Progenitor cell of endocrine pancreas (in vitro differentiated cells): ENCODE measurements at regions not wholly inside any gene's neighbourhood (a gene's known extent, or its start where the extent isn't known, plus 50 kb on each side); places are given as distances from the start of the nearest gene placed in this dataset.

Experiments
- DNase-seq: peaks from one replicate; pipeline ENCODE4 v3.0.0; 2021; ENCODE audit warnings: low spot score; ENCODE audit not compliant: unreplicated experiment
- H3K27ac Mint-ChIP-seq: 2 replicates; pipeline ENCODE4 v1.8.0; 2021; ENCODE audit warnings: mild to moderate bottlenecking, moderate library complexity, mixed read lengths
- H3K27me3 Mint-ChIP-seq: 2 replicates; pipeline ENCODE4 v1.8.0; 2021; ENCODE audit warnings: mixed read lengths
- H3K36me3 Mint-ChIP-seq: 2 replicates; pipeline ENCODE4 v1.8.0; 2022; ENCODE audit warnings: mixed read lengths; ENCODE audit not compliant: insufficient read depth
- H3K4me1 Mint-ChIP-seq: 2 replicates; pipeline ENCODE4 v1.8.0; 2021; ENCODE audit warnings: low read depth, mixed read lengths
- H3K4me3 Mint-ChIP-seq: 2 replicates; pipeline ENCODE4 v1.8.0; 2021; ENCODE audit warnings: low read depth, mild to moderate bottlenecking, moderate library complexity, mixed read lengths
- H3K9me3 Mint-ChIP-seq: 2 replicates; pipeline ENCODE4 v1.8.0; 2021; ENCODE audit warnings: low read depth, mixed read lengths
- TF ChIP-seq, protein P1 (sequence below): fragments of 200-600 bp; sonication (generic); IDR thresholded peaks from one replicate; pipeline ENCODE4 v1.5.0; 2021; ENCODE audit warnings: antibody characterized with exemption, mild to moderate bottlenecking; ENCODE audit not compliant: unreplicated experiment

DNA sequence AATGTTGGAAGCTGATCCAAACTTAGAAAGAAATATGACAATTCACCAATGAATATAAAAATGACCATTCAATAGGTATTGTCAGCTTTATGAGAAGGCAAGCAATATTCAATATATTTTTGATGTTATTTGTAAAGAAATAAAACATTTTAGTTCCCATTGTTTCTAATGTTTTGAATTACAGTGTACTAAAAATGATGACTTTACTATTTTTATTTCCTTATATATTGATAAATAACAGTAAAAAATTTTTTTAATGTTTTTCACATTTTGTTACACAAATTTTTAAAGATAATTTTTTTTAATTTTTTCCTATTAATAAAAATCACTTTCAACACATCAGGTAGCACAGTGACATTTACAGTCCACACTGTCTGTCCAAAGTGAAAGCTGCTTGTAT, 565.5 kb upstream of the FAM241A start:
- Mint-ChIP-seq H3K36me3 (peaks cover 1% of the 10 kb centered on the region), H3K4me1 (no peaks in the 10 kb centered on the region)
- TF ChIP-seq, protein P1, sequence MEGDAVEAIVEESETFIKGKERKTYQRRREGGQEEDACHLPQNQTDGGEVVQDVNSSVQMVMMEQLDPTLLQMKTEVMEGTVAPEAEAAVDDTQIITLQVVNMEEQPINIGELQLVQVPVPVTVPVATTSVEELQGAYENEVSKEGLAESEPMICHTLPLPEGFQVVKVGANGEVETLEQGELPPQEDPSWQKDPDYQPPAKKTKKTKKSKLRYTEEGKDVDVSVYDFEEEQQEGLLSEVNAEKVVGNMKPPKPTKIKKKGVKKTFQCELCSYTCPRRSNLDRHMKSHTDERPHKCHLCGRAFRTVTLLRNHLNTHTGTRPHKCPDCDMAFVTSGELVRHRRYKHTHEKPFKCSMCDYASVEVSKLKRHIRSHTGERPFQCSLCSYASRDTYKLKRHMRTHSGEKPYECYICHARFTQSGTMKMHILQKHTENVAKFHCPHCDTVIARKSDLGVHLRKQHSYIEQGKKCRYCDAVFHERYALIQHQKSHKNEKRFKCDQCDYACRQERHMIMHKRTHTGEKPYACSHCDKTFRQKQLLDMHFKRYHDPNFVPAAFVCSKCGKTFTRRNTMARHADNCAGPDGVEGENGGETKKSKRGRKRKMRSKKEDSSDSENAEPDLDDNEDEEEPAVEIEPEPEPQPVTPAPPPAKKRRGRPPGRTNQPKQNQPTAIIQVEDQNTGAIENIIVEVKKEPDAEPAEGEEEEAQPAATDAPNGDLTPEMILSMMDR, result no peak

DNA sequence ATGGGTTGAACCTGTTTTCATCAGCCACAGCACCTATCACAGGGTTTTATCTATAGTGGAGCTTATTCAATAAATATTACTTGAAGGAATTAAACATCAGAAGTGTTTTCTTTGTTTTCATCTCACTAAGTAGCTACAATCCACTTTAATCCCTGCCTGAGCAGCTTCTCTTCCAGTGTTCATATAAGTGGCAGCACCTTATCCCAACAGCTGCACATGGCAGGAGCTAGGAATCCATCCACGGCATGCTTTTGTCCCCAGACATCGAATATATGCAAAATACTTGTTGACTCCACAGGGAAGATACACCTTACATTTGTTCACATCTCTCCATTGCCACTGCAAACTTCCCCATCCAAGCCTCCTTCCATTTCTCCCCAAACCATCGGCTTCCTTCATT, 549.8 kb upstream of the FAM241A start:
- no peaks in the 10 kb centered on the region for H3K36me3 Mint-ChIP-seq
- H3K27ac Mint-ChIP-seq, result no peak overlapping the region
- no peaks in the 10 kb centered on the region for H3K4me1 Mint-ChIP-seq
- H3K9me3 Mint-ChIP-seq, result no peaks in the 10 kb centered on the region
- TF ChIP-seq, protein P1, result no peak
- H3K4me3 Mint-ChIP-seq, result no peak overlapping the region
- no peaks in the 10 kb centered on the region for H3K27me3 Mint-ChIP-seq
- no peak for DNase-seq

More for the DNA sequence above, 565.5 kb upstream of the FAM241A start:
- no peaks in the 10 kb centered on the region for H3K27me3 Mint-ChIP-seq
- H3K4me3 Mint-ChIP-seq, result no peak overlapping the region
- no peak for DNase-seq
- H3K9me3 Mint-ChIP-seq, result peaks cover 15% of the 10 kb centered on the region
- no peak overlapping the region for H3K27ac Mint-ChIP-seq

DNA sequence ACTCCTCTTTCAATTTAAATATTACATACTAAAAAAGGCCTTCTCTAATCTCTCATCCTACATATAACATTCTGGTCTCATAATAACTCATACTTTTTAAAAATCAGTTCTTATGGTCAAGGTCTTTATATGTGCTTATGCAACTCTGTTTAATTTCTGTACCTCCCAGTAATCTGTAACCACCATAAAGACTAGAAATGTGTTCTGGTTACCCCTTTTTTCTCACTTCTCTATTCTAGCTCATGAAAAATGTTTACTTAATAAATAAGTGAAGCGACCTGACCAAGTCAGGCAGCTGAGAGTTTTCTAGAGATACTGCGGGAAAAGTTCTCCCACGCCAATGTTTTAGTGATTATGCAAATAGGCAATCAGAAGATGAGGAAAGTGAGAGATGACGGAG, 548.8 kb upstream of the FAM241A start:
- Mint-ChIP-seq H3K27ac (no peak overlapping the region), H3K4me3 (no peak overlapping the region), H3K9me3 (no peaks in the 10 kb centered on the region), H3K36me3 (no peaks in the 10 kb centered on the region), H3K27me3 (no peaks in the 10 kb centered on the region), H3K4me1 (no peaks in the 10 kb centered on the region)
- DNase-seq, result no peak
- TF ChIP-seq, protein P1, result no peak

DNA sequence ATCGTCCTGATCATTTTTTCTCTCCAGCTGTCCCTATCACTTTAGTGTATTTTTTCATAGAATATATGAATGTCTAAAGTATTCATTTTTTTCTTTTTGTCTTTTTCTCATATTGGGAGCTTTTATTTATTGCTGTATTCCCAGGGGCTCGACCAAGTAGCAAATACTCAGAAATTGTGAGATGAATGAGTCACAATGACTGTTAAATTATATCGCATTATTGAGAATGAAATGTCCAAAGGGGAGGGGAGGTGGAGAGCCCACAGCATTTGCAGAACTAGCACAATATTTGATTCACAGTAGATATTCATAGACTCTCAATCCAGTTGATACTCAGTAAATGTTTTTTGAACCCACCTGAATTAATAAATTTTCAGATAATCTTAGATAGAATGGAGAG, 543.6 kb upstream of the FAM241A start:
- TF ChIP-seq, protein P1, result no peak
- no peaks in the 10 kb centered on the region for H3K36me3 Mint-ChIP-seq

DNA sequence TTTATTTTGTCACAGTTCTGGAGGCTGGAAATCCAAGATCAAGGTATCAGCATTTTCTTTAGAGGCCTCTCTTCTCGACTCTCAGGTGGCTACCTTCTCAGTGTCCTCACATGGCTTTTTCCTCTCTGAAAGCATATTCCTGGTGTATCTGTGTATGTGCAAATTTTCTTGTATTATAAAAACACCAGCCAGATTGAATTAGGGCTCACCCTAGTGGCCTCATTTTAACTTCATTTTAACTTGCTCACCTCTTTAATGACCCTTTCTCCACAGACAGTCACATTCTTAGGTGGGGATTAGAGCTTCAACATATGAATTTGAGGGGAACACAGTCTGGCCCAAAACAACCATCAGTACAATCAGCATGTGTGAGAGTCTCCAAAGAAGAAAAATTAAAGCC, 542.4 kb upstream of the FAM241A start:
- no peak for DNase-seq
- Mint-ChIP-seq H3K9me3 (no peaks in the 10 kb centered on the region), H3K27ac (no peak overlapping the region), H3K36me3 (no peaks in the 10 kb centered on the region), H3K27me3 (no peaks in the 10 kb centered on the region), H3K4me1 (no peaks in the 10 kb centered on the region), H3K4me3 (no peak overlapping the region)
- TF ChIP-seq, protein P1, result no peak

More for the DNA sequence above, 543.6 kb upstream of the FAM241A start:
- H3K27ac Mint-ChIP-seq, result no peak overlapping the region
- H3K4me1 Mint-ChIP-seq, result no peaks in the 10 kb centered on the region
- no peaks in the 10 kb centered on the region for H3K9me3 Mint-ChIP-seq
- no peak for DNase-seq
- no peak overlapping the region for H3K4me3 Mint-ChIP-seq
- H3K27me3 Mint-ChIP-seq, result no peaks in the 10 kb centered on the region
